NCI-H510A treated with DMSO at 0.1 percent for 48 hours (cell line): ENCODE measurements at regions not wholly inside any gene's neighbourhood (a gene's known extent, or its start where the extent isn't known, plus 50 kb on each side); places are given as distances from the start of the nearest gene placed in this dataset.

Source experiments
- DNase-seq: peaks from one replicate; lab custom pipeline; 2025; lab: John Stamatoyannopoulos, UW

DNA sequence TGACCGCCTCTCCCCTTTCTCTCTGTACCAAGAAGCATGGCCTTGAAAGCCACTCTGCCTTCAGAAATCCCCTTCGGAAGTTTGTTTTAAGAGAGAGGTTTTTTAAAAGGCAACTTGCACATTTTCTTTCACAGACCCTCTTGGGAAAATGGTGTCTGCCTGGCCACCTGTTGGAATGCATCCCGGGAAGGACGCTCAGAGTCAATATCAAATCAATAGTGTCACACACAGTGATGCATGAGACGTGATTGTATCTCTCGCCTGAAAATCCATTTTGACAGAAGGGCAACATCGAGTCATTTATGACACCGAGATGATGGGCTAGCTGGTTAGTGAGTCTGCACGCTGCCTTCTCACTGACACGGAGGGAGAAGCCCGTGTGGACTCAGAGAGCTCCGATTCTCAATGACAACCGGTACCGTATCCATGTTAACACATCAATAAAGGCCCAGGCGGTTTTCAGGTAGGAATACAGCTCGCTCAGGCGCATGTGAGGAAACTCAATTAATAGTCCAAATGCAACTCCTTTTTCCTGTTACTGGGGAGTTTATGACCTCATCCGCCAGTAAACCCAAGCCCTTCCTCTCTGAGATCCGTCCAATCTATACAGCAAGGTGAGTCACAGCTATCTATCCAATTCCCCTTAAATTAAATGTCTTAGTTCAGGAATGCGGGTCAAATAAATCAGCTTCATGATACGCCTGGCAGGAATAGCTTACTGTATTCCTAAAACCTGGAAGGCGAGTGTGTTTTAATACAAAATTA, 621.5 kb upstream of the MKI67 start:
- DNase-seq = no peak

DNA sequence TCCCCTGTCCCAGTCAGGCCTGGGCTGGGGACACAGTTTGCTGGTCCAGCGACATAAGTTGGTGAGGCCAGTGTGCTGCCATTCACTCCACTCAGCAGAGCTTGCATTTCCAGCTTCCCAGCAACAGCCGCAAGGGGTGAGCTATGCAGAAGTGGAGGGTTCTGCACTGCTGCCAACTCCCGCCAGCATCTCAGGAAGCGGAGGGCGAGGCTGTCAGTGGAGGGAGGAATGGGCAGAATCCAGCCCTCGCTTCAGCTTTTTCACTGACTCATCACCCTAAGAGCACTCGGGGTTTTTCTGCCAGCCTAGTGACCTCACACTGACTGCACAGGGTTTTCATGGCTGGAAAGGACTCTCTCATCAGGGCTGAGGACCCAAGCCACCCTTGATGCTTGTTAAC, 625.1 kb upstream of the MKI67 start:
- DNase-seq = no peak

DNA sequence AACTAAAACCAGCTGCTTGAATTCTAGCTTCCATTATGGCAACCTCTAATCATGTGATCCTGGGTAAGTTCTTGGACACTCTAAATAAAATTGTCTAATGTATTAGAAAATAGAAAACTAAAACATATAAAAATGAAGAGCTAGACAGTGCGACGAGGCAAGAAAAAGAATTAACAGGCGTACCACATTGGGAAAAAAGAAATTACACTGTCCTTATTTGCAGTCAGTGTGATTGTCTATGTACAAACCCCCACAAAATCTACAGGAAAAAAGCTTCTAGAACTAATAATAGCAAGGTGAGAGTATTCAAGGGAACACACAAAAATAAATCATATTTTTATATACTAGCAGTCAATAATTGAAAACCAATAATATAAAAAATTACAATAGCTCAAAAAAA, 625.6 kb upstream of the MKI67 start:
- no peak for DNase-seq

DNA sequence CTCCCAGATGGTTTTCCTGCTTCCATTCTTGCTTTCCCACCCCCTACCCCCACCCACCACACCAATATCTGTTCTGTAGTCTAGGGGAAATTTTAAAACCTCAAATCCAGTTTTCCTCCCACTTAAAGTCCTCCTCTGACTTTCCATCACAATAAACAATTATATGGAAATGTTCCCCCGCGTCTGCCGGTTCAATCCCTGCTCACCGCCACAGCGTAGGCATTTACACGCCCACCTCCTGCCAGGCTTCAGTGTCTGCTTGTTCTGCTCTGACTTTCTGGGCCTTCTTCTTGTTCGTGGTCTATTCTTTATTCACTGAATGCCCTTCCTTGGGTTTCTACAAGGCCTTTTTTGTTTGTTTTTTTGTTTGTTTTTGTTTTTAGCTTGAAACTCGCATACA, 633.0 kb upstream of the MKI67 start:
- no peak for DNase-seq

DNA sequence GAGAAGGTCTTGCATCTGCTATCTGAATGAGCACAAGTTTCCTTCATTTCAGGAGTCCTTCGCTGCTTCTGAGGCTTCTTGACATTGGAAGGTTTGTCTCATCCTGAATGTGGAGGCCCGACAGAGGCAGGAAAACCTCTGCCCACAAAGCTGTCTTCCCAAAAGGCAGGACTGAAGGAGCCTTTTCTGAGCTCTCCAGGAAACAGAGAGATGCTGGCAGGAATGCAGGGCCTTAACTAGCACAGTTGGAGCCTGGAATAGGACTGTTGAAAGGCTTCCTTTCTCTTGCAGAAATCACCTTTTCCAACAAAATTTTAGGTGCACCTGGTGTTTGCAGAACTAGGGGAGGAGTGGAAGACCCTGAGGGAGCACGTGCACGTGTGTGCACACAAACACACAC, 637.4 kb upstream of the MKI67 start:
- no peak for DNase-seq

DNA sequence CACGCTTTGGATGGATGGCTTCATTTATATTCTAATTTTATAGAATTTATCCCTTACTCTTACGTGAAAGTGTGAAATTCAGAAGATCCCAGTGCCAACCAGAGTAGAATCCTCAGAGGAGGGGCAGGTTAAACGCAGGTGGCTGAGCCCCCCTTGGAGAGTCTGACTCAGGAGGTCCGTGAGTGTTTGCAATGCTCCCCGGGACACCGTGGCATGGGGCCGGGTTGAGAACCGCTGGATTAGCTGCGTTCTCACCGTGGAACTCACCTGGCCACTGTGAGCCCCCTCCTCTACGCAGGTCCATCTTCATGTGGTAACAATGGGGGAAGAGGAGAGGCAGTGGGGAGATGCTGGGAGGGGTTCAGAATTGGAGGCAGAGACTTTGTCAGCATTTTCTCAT, 638.0 kb upstream of the MKI67 start:
- DNase-seq = no peak

DNA sequence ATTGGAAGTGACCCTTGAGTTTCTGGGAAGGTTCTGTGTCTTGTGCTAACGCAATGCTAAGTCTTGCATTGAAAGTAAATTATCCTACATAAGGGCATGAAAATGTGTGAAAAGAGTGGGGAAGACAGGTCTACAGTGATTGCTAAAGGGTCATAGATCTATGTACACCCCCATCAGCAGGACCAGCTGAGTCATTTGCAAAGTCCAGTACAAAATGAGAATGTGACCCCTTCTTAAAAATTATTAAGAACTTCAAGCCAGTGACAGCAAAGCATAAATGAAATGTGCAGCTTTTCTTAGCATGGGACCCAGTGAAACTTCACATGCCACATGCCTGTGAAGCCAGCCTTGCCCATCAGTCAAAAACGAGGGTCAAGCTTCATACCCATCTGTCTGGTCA, 640.7 kb upstream of the MKI67 start:
- DNase-seq = no peak

DNA sequence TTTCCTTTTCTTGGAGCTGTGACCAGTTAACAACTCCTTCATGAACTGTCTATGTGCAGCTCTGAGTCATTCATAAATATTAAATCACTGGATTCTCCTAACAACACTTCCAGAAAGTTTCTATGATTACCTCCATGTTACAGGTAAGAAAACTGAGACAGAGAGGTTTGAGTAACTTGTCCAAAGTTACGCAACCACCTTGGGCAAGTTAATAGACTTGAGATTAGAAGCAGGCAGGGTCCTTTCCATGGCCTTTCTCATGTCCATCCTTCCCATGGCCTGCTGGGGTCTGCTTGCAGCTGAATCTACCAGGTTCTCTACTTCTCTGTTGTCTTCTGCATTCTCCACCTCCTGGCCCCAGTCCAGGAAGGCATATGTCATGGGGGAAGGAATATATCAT, 648.8 kb upstream of the MKI67 start:
- DNase-seq = no peak

DNA sequence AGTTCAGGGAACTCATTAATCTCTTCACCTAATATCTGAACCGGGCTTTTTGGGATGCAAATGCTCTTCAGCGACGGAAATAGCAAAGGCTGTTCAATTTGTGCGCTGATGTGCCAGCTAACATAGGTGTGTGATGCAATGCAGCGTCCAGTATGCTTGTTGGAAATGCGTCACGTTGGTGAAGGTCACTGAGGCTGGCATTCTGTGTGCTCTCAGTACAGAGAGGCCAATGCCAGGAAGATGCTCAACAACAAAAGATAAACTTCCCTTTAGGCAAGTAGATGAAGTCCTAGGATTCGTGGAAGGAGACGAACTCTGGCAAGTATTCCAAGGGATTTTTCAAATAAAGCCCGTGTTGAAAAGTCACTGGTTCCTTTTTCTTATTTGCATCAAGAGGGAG, 649.5 kb upstream of the MKI67 start:
- DNase-seq = no peak

DNA sequence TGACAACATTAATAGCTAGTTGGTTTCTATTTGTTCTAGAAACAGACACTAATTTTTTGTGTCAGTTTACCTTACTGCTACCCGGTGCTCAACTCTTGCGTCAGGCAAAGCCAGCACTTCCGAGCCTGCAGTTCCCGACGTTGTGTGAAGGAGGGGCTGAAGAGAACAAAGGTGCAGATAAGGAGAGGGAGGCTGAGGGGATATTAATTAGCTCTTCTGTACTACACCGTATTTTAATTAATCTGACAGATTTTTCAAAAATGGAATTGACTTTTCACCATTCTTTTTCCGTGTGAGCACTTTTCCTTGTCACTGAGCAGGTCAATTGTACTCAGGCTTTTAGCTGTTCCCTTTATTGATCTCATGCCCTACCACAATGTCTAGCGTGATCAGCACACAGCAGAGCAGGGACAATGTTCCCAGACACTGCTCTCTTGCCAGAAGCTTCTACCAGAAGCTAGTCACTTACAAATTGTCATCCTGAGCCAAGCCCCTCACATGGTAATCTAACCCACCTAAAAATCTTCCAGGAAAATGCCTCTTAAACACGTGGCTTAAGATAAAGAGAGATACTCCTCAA, 650.5 kb upstream of the MKI67 start:
- DNase-seq = no peak

DNA sequence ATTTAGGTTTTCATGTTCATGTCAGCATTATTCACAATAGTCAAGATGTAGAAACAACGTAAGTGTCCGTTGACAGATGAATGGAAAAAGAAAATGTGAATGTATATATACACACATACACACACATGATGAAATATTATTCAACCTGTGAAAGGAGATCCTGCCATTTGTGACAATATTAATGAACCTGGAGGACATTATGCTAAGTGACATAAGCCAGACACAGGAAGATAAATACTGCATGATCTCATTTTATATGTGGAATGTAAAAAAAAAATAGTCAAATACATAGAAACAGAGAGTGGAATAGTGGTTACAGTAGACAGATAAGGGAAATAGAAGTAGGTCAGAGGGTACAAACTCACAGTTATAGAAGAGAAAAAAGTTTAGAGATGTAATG, 651.1 kb upstream of the MKI67 start:
- DNase-seq = no peak

DNA sequence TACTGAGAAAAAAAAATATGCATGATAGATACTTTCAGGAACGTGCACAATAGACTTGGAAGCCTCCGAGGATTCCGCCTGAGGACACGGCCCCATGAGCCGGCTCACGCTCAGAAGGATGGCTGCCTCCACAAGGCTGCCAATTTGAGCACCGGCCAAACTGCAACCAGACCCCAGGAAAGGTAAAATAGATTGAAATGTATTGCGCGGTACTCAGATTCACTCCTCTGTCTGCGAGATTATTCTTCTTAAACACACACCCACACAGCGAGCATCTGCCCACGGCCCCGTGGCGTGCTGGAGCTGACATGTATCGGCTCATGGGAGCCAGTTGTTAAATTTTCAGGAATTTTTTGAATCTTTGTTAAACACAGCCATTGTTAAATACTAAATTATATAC, 653.2 kb upstream of the MKI67 start:
- no peak for DNase-seq

DNA sequence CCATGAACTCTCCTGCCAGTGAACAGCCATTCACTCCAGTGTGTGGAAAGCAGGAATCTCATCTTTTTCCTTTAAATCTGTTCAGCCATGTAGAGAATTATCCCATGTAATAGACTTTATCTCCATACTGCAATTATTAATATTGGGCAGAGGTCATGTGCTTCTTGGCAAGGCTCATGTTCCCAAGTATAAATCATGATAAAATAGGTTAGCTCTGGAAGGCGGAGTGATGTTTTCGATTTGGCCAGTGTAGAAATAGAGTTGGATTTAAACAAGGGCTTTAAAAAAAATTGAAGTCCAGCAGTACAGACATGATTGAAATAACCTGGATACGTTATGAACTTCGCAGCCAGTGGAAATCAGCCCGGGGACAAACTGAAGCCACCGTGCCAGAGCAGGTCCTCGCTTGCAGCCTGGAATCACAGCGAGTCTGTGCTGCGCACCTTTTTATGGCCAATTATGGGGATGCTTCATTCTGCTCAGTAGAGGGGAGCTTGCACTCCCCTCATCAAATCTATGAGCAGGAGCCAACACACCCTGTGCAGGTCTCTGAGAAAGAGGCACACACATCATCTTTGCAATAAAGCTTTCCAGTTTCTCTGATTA, 654.0 kb upstream of the MKI67 start:
- no peak for DNase-seq

DNA sequence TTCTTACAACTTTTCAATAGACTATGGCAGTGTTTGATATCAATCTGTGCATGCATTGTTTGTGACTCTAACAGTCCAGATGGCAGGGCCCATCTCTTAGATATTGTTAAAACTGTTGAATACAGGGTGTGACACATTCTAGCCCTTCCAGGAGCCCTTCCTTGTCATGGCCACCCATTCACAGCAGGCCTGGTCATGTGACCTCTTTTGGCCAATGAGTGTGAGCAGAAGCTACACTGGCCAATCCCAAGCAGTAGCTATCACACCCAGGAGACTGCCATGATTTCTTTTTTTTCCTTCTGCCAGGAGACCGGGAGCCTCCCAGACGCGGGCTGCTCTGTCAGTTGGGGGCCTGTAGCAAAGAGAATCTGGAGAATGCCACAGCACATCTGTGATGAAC, 655.4 kb upstream of the MKI67 start:
- no peak for DNase-seq

DNA sequence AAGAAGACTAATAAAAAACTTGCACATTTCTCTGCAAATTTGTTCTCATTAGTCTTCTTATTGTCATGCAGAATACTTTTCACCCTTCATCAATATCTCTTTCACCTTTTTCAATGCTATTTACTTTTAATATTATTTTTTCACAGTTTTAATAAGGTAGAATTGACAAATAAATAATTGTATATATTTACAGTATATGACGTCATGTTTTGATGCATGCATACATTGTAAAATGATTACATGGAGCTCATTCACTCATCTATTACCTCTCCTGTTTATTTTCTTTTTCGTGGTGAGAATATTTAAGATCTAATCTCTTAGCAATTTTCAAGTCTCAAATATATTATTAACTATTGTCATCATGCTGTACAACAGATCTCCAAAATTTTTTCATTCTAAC, 658.2 kb upstream of the MKI67 start:
- no peak for DNase-seq

DNA sequence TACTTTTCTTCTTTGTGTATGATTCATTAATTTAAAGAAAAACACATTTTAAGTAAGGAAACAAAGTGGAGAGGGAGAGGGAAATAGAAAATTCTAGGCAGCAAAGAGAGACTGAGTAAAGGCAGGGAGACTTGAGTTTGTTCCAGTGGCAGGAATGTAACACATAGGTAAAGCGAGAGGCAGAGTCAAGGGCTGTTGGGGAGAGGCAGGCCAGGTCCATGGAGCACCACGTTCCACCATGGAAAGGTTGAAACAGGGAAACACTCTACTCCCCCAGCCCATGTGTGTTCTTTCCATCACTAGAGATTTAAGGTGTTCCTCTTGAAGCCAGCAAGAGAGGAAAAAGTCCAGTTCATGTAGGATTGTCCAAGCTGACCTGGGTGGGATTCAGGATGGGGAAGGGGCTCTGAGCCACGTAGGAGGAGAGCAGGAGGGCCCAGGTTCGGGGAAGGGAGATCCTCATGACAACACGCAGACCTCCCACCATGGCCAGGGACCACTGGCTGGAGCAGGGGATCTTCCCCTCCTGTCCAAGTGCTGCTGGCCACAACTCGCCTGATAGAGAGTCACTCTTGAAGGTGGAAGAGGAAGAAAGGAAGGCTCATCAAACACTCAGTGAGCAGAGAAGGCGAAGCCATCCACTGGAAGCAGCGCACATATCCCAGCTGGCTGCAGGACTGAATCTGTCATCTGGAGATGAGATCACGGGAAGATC, 666.4 kb upstream of the MKI67 start:
- no peak for DNase-seq

DNA sequence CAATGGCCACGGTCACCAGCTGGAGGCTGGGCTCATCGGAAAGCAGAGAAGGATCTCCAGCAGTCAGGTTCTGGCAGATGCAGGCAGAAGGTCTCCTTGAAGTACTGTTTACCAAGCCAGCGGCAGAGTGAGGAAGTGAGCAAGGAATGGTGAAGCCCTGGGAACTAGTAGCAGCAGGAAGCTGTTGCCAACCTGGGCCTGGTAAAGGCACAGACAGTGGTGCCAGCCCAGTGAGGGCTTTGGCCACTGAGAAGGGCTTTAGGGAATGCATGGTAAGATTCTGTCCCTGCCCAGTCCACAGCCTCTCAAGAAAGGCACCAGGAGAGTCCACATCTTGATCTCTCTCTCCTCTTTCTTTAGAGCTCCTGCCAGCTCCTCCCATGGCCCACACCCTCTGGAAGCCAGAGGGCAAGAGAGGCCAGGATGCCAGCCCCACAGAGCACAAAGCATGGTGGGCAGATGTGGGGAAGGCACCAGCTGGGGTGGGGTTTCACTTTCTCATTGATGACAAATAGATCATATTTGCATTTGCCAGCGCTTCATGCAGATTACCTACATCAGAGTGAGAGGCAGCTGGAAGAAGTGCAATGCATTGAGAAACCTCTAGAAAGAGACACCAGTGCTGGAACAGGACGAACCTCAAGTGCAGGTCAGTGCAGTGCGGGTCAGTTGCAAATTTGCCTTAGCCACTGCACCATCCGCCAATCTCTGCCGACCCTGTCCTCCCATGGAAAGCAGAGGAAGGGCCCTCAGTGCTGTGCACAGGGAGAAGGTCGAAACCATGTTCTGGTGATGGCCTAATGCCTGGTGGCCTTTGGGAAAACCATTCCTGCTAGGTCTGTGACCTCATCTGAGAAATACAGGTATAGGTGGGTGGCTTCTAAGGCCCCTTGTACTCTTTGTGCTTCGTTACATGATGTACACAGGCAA, 667.8 kb upstream of the MKI67 start:
- no peak for DNase-seq

DNA sequence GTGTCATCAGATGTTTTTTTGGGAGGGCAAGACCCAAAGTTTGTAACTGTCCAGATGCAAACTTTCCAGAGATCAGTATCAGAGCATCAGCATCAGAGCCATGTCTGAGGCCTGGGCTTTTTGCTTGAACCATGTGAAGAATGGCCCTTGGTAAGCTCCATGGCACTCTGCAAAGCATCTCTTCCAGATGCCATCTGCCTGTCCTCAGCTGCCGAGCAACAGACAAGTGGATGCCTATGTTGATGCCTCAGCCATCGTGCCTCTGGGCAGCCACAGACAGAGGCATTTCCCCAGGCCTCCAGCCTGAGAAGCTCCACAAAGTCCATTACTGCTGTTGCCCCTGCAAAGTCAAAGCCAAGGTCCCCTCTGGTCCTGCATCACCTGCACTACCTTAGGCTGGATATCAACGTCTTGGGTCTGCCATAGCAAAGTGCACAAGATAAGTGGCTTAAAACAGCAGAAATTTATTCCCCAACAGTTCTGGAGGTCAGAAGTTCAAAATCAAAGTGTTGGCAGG, 670.2 kb upstream of the MKI67 start:
- no peak for DNase-seq

DNA sequence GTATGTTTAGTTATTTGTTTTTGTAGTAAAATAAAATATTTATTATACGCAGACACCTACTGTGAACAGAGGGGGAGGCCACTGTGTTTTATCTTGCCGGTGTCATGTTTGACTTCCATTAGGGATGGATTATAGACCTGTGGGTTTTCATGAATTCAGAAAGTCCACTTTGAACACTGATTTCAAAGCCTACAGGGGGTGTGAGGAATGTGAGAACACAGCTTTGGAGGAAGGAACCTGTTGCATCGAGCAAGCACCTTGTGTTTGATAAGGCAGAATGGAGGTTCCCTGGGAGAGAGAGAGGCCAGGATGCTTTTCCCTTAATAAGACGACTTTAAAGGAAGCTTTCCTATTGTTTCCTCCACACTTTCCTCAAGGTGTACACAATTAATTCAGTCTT, 665.0 kb upstream of the MGMT start:
- DNase-seq = no peak

DNA sequence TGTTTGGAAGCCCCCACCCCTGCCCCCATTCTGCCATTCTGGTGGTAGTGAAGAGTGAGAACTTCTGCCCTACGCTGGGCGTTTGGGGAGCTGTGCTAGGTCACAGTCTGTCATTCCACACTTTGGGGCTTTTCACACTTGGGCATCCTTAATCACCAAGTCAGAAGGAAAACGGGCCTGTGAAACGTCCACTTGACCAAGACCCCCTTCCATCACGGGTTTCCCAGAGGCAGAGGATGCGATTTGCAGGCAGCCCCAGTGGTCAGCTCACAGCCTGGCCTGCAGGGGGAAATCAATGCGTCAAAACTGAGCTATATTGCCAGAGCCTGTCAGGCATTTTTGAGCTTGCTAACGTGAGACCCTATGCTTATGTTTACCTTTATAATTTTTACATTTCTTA, 663.3 kb upstream of the MGMT start:
- no peak for DNase-seq

DNA sequence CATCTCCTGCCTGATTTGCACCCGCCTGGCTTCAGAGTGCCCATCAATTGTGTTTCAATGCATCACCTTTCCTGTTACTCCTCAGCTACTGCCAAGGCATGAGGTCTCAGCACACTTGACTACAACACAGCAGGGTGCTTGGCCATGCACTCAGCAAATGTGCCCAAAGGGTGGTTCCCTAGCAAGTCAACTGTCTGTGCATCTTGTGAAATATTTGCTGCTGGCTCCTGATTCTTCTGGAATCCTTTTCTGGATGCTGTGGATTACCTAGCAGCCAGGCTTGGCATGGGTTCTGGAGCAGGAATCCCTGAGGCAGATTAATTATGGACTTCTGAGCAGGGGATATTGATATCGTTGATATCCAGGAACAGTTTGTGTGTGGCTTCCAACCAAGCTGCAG, 662.6 kb upstream of the MGMT start:
- DNase-seq = no peak

DNA sequence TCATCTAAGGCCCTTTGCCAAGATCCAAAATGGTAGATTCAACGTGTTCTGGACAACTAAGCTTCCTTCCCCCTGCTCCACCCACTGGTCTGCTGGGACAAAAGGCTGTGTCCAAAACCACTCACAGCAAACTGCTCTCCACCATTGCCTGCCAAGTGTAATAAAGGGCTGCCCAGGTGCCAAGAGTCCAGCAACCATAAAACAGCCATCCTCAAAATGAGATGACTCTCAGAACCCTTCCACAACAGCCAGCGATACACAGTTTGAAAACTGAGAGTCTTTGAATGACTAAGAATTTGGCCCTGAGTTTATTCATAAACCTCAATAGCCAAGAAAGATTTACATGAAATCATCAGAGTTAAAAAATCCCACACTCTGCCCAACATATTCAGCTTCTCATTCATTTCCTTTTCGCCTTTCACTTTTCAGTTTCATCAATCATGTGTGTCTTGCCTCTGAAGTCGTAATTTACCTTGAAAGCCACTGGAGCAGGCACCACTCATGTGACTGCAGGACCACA, 658.1 kb upstream of the MGMT start:
- DNase-seq = no peak
